ENCODE measurements at regions not wholly inside any gene's neighbourhood (a gene's known extent, or its start where the extent isn't known, plus 50 kb on each side); places are given as distances from the start of the nearest gene placed in this dataset.
"Not testable (repeated sequence)": the region's sequence is repeated elsewhere in the genome, so short reads cannot be mapped to it uniquely, and the experiment has no call there.

DNA sequence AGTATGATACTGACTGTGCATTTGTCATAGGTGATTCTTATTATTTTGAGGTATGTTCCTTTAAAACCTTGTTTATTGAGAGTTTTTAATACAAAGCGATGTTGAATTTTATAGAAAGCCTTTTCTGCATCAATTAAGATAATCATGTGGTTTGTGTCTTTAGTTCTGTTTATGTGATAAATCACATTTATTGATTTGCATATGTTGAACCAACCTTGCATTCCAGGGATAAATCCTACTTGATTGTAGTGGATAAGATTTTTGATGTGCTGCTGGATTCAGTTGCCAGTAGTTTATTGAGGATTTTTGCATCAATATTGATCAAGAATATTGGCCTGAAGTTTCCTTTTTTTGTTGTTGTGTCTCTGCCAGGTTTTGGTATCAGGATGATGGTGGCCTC lies 158.0 kb downstream of the CENPF start:
- Histone ChIP-seq H3K9me3 (ENCODE audit: control insufficient read depth, insufficient read depth, low read length) (peaks cover 7% of the 10 kb centered on the region), H3K27ac (ENCODE audit: low read depth, low read length) (no peak overlapping the region), H3K36me3 (ENCODE audit: control insufficient read depth, insufficient read depth, low read length) (no peaks in the 10 kb centered on the region), H3K4me1 (ENCODE audit: control insufficient read depth, insufficient read depth, low read length) (no peaks in the 10 kb centered on the region), H3K27me3 (ENCODE audit: control insufficient read depth, insufficient read depth, low read length) (no peaks in the 10 kb centered on the region), H3K4me3 (ENCODE audit: low read depth, low read length) (no peak overlapping the region)
- no CpG with 5 or more reads among the region's 1 CpG for WGBS (ENCODE audit: insufficient coverage)
- DNase-seq (ENCODE audit: low read depth in 4 of 6, low spot score in 6 of 6) = no peak

DNA sequence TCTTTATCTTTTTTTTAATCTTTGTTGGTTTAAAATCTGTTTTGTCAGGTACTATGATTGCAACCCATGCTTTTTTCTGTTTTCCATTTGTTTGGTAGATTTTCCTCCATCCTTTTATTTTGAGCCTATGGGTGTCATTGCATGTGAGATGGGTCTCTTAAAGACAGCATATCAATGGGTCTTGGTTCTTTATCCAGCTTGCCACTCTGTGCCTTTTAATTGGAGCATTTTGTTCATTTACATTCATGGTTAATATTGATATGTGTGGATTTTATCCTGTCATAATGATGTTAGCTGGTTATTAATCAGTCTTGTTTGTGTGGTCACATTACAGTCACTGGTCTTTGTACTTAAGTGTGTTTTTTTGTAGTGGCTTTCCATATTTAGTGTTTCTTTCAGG lies 159.9 kb downstream of the CENPF start:
- Histone ChIP-seq H3K4me3 (ENCODE audit: low read depth, low read length) (no peak overlapping the region), H3K9me3 (ENCODE audit: control insufficient read depth, insufficient read depth, low read length) (peaks cover 7% of the 10 kb centered on the region), H3K36me3 (ENCODE audit: control insufficient read depth, insufficient read depth, low read length) (no peaks in the 10 kb centered on the region), H3K4me1 (ENCODE audit: control insufficient read depth, insufficient read depth, low read length) (no peaks in the 10 kb centered on the region), H3K27me3 (ENCODE audit: control insufficient read depth, insufficient read depth, low read length) (no peaks in the 10 kb centered on the region), H3K27ac (ENCODE audit: low read depth, low read length) (no peak overlapping the region)
- DNase-seq (ENCODE audit: low read depth in 4 of 6, low spot score in 6 of 6) = no peak

DNA sequence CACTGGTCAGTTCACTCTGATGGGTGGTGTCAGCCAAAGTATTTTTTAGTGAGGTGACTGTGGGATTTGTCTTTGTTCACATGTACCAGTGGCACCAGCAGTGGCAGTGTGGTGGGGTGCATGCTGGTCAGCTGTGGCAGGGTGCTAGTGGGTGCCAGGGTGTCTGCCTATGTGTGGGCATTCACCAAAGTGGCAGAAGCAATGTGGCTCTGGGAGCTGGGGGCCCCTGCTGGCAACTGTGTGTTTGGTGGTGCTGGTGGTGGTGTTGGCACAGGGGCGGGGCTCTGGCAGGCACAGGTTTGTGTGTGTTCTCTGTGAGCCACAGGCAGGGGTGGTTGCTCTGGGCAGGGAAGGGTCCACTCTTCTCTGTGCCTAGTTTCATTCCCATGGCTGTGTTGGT lies 161.5 kb downstream of the CENPF start:
- Histone ChIP-seq H3K36me3 (ENCODE audit: control insufficient read depth, insufficient read depth, low read length) (no peaks in the 10 kb centered on the region), H3K9me3 (ENCODE audit: control insufficient read depth, insufficient read depth, low read length) (peaks cover 7% of the 10 kb centered on the region), H3K4me1 (ENCODE audit: control insufficient read depth, insufficient read depth, low read length) (no peaks in the 10 kb centered on the region), H3K27ac (ENCODE audit: low read depth, low read length) (no peak overlapping the region), H3K4me3 (ENCODE audit: low read depth, low read length) (no peak overlapping the region), H3K27me3 (ENCODE audit: control insufficient read depth, insufficient read depth, low read length) (no peaks in the 10 kb centered on the region)
- no peak for DNase-seq (ENCODE audit: low read depth in 4 of 6, low spot score in 6 of 6)
- 78% methylated on average over 1 of the region's 1 CpG for WGBS (ENCODE audit: insufficient coverage)

DNA sequence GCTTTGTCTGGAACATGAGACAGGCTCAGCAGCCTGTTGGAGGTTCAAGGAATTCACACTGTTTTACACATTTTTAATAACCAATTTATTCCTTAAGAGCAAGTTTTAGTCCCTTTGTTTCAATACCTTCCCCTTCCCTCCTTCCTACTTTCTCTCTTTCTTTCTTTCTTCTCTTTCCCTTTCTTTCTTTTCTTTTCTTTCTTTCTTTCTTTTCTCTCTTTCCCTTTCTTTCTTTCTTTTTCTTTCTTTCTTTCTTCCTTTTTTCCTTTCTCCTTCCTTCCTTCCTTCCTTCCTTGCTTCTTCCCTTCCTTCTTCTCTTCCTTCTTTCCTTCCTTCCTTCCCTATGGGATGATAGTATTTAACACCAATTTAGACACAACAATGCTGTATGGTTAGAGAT lies 164.2 kb downstream of the CENPF start:
- H3K9me3 ChIP-seq (ENCODE audit: control insufficient read depth, insufficient read depth, low read length) = peaks cover 4% of the 10 kb centered on the region
- H3K4me1 ChIP-seq (ENCODE audit: control insufficient read depth, insufficient read depth, low read length) = no peaks in the 10 kb centered on the region
- no peak overlapping the region for H3K27ac ChIP-seq (ENCODE audit: low read depth, low read length)
- H3K4me3 ChIP-seq (ENCODE audit: low read depth, low read length) = no peak overlapping the region
- DNase-seq (ENCODE audit: low read depth in 4 of 6, low spot score in 6 of 6) = no peak
- no peaks in the 10 kb centered on the region for H3K27me3 ChIP-seq (ENCODE audit: control insufficient read depth, insufficient read depth, low read length)
- H3K36me3 ChIP-seq (ENCODE audit: control insufficient read depth, insufficient read depth, low read length) = no peaks in the 10 kb centered on the region

GRCh38 chr1:214769666-214770065 lies 166.7 kb downstream of the CENPF start:
- H3K36me3 ChIP-seq (ENCODE audit: control insufficient read depth, insufficient read depth, low read length); H3K9me3 ChIP-seq (ENCODE audit: control insufficient read depth, insufficient read depth, low read length); H3K27ac ChIP-seq (ENCODE audit: low read depth, low read length); H3K4me3 ChIP-seq (ENCODE audit: low read depth, low read length); H3K4me1 ChIP-seq (ENCODE audit: control insufficient read depth, insufficient read depth, low read length); H3K27me3 ChIP-seq (ENCODE audit: control insufficient read depth, insufficient read depth, low read length); DNase-seq (ENCODE audit: low read depth in 4 of 6, low spot score in 6 of 6): not testable (repeated sequence)

DNA sequence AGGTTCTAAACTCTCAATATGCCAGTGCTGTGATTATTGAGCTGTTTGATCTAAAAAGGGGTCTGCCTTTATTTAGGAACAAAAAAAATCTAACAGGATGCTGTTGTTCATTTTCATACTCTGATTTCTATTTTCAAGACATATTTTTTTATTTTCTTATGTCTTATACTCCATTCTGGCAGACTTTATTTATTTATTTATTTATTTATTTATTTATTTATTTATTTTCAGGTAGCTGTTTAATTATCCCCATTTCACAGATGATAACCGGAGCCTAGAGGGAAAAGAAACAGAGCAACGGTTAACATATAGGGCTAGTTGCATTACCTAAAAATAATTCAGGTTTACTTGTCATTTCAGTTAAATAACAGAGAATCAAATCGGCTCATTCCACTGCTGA lies 174.4 kb downstream of the CENPF start:
- H3K27ac ChIP-seq (ENCODE audit: low read depth, low read length) = no peak overlapping the region
- WGBS (ENCODE audit: insufficient coverage) = 100% methylated on average over 1 of the region's 3 CpGs
- H3K27me3 ChIP-seq (ENCODE audit: control insufficient read depth, insufficient read depth, low read length) = no peaks in the 10 kb centered on the region
- no peaks in the 10 kb centered on the region for H3K36me3 ChIP-seq (ENCODE audit: control insufficient read depth, insufficient read depth, low read length)
- DNase-seq (ENCODE audit: low read depth in 4 of 6, low spot score in 6 of 6) = no peak
- H3K4me3 ChIP-seq (ENCODE audit: low read depth, low read length) = no peak overlapping the region
- H3K4me1 ChIP-seq (ENCODE audit: control insufficient read depth, insufficient read depth, low read length) = no peaks in the 10 kb centered on the region
- no peaks in the 10 kb centered on the region for H3K9me3 ChIP-seq (ENCODE audit: control insufficient read depth, insufficient read depth, low read length)

DNA sequence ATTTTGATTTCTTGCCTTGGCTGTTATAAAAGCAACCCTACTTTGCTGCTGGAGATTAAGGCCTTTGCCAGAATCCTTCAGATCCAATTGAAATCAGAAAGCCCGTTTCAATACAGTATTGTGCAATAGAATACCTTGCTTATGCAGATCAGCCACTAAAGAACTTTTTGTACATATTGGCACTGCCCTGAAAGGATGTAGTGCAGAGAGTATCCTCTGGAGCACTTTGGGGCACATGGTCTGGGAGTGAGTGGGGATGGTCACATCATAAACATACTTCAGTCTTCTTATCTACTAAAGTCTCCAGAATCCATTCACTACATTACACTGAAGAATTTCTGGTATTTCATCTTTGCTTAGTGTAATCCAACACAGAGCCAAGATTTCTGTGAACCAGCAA lies 189.0 kb downstream of the CENPF start:
- Histone ChIP-seq H3K4me1 (ENCODE audit: control insufficient read depth, insufficient read depth, low read length) (no peaks in the 10 kb centered on the region), H3K27ac (ENCODE audit: low read depth, low read length) (no peak overlapping the region), H3K27me3 (ENCODE audit: control insufficient read depth, insufficient read depth, low read length) (no peaks in the 10 kb centered on the region), H3K4me3 (ENCODE audit: low read depth, low read length) (no peak overlapping the region), H3K36me3 (ENCODE audit: control insufficient read depth, insufficient read depth, low read length) (no peaks in the 10 kb centered on the region), H3K9me3 (ENCODE audit: control insufficient read depth, insufficient read depth, low read length) (no peaks in the 10 kb centered on the region)
- WGBS (ENCODE audit: insufficient coverage) = no CpG with 5 or more reads among the region's 1 CpG
- DNase-seq (ENCODE audit: low read depth in 4 of 6, low spot score in 6 of 6) = no peak

DNA sequence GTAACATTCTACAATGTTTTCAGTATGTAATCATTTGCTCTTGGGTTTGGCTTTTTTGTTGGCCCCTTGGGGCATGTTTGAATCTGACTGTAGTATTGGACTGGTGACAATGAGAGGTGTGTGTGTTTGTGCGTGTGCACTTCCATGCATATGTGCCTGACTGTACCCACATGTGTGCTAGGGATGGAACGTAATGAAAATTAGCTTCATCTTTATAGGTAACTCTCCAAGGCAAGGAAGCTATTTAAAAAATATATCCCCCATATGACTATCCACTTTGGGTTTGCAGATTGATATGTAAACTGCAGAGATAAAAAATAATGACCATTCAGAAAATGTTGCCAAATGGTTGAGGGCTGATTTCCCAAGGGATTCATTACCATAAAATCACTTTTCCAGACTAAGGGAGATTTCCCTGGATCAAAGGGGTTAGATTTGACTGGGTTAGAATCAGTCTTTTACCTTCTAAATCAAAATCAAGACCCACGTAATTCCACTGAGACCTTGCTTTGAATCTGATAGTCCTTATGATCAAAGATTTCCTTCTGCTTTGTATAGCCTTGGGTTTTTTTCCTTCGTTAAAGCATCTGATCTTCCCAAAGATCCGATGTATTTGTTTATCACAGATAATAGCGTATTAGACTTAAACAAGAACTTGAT lies 189.7 kb downstream of the CENPF start:
- no peak overlapping the region for H3K4me3 ChIP-seq (ENCODE audit: low read depth, low read length)
- no peaks in the 10 kb centered on the region for H3K27me3 ChIP-seq (ENCODE audit: control insufficient read depth, insufficient read depth, low read length)
- no CpG with 5 or more reads among the region's 6 CpGs for WGBS (ENCODE audit: insufficient coverage)
- no peak overlapping the region for H3K27ac ChIP-seq (ENCODE audit: low read depth, low read length)
- no peaks in the 10 kb centered on the region for H3K36me3 ChIP-seq (ENCODE audit: control insufficient read depth, insufficient read depth, low read length)
- no peaks in the 10 kb centered on the region for H3K4me1 ChIP-seq (ENCODE audit: control insufficient read depth, insufficient read depth, low read length)
- H3K9me3 ChIP-seq (ENCODE audit: control insufficient read depth, insufficient read depth, low read length) = no peaks in the 10 kb centered on the region
- DNase-seq (ENCODE audit: low read depth in 4 of 6, low spot score in 6 of 6) = peak in 1 of 6 donors; percentile 60

DNA sequence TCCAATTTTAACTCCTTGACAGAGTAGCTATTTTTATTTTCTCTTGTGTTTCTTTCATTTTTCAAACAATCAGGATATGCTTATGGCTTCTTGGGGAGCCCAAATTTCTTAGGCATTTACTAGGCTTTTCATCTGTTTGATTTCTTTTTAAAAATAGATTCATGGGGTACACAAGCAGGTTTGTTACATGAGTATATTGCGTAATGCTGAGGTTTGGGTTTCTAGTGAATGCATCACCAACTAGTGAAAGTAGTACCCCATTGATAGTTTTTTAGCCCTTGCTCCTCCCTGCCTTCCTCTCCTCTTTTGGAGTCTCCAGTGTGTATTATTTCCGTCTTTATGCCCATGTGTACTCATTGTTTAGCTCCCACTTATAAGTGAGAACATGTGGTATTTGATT lies 190.7 kb downstream of the CENPF start:
- Histone ChIP-seq H3K36me3 (ENCODE audit: control insufficient read depth, insufficient read depth, low read length) (no peaks in the 10 kb centered on the region), H3K4me1 (ENCODE audit: control insufficient read depth, insufficient read depth, low read length) (no peaks in the 10 kb centered on the region), H3K9me3 (ENCODE audit: control insufficient read depth, insufficient read depth, low read length) (peaks cover 2% of the 10 kb centered on the region), H3K4me3 (ENCODE audit: low read depth, low read length) (no peak overlapping the region), H3K27me3 (ENCODE audit: control insufficient read depth, insufficient read depth, low read length) (no peaks in the 10 kb centered on the region), H3K27ac (ENCODE audit: low read depth, low read length) (no peak overlapping the region)
- no peak for DNase-seq (ENCODE audit: low read depth in 4 of 6, low spot score in 6 of 6)
- WGBS (ENCODE audit: insufficient coverage) = no CpG with 5 or more reads among the region's 2 CpGs

DNA sequence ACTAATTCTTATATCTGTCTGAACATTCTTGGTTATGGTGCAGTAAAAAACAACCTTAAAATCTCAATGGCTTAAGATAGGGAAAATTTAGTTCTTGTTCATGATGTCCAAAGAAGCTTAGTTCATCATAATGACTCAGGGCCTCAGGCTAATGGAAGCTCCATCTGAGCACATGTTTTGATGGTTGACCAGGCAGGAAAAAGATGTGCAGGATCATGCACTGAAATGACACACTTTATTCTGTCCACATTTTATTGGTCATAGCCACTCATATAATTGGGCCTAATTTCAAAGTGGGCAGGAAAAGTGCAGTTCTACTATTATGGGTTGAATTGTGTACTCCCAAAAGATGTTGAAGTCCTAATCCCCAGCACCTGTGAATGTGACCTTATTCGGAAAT lies 198.2 kb downstream of the CENPF start:
- 100% methylated on average over 1 of the region's 1 CpG for WGBS (ENCODE audit: insufficient coverage)
- DNase-seq (ENCODE audit: low read depth in 4 of 6, low spot score in 6 of 6) = no peak
- peaks cover 7% of the 10 kb centered on the region for H3K9me3 ChIP-seq (ENCODE audit: control insufficient read depth, insufficient read depth, low read length)
- H3K4me3 ChIP-seq (ENCODE audit: low read depth, low read length) = no peak overlapping the region
- H3K27me3 ChIP-seq (ENCODE audit: control insufficient read depth, insufficient read depth, low read length) = no peaks in the 10 kb centered on the region
- H3K36me3 ChIP-seq (ENCODE audit: control insufficient read depth, insufficient read depth, low read length) = no peaks in the 10 kb centered on the region
- H3K4me1 ChIP-seq (ENCODE audit: control insufficient read depth, insufficient read depth, low read length) = no peaks in the 10 kb centered on the region
- H3K27ac ChIP-seq (ENCODE audit: low read depth, low read length) = no peak overlapping the region
